HG02981 (cell line): ENCODE measurements at regions not wholly inside any gene's neighbourhood (a gene's known extent, or its start where the extent isn't known, plus 50 kb on each side); places are given as distances from the start of the nearest gene placed in this dataset.

Source experiments
- ATAC-seq: cut with Tn5 transposase; IDR thresholded peaks from one replicate; pipeline ENCODE4 v1.9.1; 2021; ENCODE audit warnings: mild to moderate bottlenecking, moderate library complexity; ENCODE audit not compliant: unreplicated experiment

DNA sequence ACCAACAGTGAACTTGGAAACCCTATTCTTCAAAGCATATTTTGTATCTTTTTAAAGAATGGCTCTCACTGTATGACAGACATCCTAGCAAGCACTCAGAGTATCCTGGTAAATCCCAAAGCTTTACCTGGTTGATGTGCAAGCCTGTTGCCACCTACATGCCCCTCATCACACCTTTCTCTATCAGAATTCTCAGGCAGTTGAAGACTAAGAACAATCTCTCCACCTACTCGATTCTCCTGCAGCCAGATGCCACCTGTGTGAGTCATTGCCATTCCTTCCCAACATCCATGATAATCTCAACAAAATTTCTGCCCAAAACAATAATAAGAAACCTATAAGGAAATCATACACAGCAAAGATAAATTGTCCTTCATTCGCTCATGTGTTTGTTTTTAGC, 659.8 kb downstream of the BCL11A start:
- no peak for ATAC-seq

GRCh38 chr2:59892398-59892797, 661.1 kb downstream of the BCL11A start:
- ATAC-seq: no peak

- no peak for ATAC-seq
Measured at GRCh38 chr2:59889305-59889704, 664.1 kb downstream of the BCL11A start.

- ATAC-seq: no peak
Measured at GRCh38 chr2:59888706-59889105, 664.7 kb downstream of the BCL11A start.

- ATAC-seq: peak; percentile 97
Measured at GRCh38 chr2:59888015-59888414, 665.4 kb downstream of the BCL11A start.

- ATAC-seq: no peak
Measured at GRCh38 chr2:59887366-59887765, 666.1 kb downstream of the BCL11A start.

DNA sequence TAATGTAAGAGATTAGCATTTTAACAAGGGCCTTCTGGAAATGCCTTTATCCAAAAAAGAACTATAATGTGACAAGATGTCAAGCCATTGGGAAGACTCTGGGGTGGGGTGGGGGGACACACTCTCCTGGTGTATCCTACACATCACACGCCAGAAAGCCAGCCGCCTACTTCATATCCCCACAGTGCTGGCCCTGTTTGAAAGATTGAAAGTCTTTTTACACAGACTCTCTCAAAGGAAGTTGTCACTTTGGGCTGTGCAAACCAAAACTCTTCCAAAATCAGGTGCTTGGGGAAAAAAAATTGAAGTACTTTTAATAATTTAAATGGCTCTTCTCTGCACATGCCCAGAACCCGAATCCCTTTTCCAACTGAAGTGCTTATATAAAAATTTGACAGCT, 666.7 kb downstream of the BCL11A start:
- ATAC-seq: no peak

DNA sequence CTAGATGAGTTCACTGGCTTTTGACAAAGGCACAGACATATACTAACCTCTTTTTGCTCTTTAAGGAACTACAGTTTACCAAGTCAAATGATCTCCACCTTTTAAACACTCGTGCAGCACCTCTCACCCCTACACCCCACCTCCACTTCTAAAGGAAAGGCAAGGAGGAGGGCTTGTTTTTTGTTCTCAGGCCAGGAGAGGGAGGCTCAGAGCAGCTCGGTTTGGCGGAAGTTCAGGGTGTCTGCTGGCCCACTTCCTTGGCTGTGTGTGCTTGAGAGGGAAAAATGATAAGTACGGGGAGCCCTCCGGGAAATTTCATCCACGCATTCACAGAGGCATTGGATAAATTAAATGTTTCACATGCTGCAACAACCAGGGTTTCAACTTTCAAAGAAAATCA, 667.9 kb downstream of the BCL11A start:
- ATAC-seq: no peak

- no peak for ATAC-seq
Measured at GRCh38 chr2:59884166-59884565, 669.3 kb downstream of the BCL11A start.

- no peak for ATAC-seq
Measured at GRCh38 chr2:59882822-59883221, 670.6 kb downstream of the BCL11A start.

GRCh38 chr2:59882279-59882678, 671.2 kb downstream of the BCL11A start:
- no peak for ATAC-seq

DNA sequence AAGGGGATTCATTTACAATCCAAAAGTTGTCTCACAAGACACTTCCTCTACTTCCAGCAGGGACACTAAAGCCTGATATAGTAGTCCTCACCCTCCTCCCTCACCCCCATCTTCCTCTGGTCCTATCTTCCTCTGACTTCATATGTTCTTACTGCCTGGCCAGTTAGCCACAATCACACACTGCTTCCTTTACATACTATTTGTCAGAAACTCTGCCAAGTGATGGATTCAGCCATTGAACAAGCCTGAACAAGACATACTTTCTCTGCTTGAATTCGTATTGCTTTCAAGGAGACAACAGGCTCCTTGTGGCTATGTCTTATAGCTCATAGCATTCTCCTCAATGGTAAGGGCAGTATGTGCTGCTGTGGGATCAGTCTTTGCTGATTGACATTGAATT, 672.2 kb downstream of the BCL11A start:
- no peak for ATAC-seq

DNA sequence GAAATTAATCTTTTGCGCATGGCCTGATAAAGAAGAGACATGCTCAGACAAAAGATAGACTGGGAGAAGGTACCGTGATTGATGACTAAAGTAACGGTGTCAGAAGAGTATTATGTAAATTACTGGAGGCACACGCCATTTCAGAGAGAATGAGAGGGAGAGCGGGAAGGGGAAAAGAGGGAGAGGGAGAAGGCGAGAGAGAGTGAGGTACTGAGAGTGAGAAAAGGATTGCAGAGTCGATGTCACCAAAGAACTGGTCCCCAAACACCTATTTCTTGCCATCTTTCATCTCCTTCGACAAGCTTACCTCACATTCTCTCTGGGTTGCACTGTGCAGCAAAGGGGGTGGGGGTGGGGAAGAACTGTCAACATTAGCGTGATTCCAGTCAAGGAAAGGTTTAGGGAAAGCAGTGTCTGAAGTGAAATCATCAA, 673.7 kb downstream of the BCL11A start:
- ATAC-seq: no peak

GRCh38 chr2:59875836-59876235, 677.6 kb downstream of the BCL11A start:
- no peak for ATAC-seq

- ATAC-seq: no peak
Measured at GRCh38 chr2:59874971-59875755, 678.3 kb downstream of the BCL11A start.

GRCh38 chr2:59874361-59874760, 679.1 kb downstream of the BCL11A start:
- no peak for ATAC-seq

DNA sequence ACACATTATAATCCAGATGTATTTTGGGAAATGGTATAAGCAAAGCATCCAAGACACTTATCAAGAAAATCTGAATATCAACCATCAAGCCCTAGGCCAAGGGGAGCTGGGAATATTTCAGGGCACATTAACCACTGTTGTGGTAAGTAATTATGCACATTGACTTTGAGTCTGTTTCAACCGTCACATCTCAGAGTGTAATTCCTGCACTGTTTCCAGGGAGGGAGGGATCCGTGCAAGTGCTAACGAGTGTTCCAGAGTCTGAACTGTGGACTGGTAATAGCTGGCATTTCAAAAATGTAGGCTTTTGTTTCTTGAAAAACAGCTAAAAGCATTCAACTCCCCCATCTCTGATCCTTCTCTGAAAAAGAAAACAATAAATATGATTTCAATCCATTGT, 681.6 kb downstream of the BCL11A start:
- ATAC-seq: no peak

- no peak for ATAC-seq
Measured at GRCh38 chr2:59868981-59869380, 684.5 kb downstream of the BCL11A start.

DNA sequence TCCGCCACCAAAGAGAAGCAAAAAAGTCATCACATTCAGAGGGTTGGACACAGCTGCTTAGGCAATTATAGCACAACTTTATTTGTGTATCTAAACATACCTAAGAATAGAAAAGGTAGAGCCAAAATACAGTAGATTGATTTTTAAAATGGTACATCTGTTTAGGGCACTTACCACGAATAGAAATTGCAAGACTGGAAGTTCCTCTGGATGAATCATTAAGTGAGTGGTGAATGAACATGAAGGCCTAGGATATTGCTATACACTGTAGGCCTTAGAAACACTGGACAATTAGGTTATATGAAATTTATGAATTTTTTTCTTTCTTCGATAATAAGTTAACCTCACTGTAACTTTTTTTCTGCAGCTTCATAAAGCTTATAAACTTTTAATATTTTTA, 687.0 kb downstream of the BCL11A start:
- ATAC-seq: no peak

- no peak for ATAC-seq
Measured at GRCh38 chr2:59858540-59858939, 694.9 kb downstream of the BCL11A start.

GRCh38 chr2:59857109-59857508, 696.3 kb downstream of the BCL11A start:
- no peak for ATAC-seq

DNA sequence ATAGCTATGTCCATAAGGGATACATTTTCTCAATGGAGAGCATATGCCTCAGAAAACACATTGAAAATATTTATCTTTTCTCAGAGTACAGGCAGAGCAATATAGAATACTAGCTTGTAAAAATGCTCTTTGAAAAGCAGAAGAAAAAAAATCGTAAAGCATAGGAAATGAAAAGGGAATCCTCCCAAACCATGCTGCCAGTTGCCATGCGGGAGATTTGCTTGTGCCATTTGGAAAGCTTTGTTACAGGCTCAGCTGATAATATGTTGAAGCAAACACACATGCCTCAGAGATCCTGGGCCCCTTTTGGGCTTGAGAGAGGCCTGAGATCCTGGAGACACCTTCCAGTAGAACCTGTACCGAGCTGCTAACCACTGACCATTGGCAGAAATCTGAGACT, 697.1 kb downstream of the BCL11A start:
- ATAC-seq: no peak

DNA sequence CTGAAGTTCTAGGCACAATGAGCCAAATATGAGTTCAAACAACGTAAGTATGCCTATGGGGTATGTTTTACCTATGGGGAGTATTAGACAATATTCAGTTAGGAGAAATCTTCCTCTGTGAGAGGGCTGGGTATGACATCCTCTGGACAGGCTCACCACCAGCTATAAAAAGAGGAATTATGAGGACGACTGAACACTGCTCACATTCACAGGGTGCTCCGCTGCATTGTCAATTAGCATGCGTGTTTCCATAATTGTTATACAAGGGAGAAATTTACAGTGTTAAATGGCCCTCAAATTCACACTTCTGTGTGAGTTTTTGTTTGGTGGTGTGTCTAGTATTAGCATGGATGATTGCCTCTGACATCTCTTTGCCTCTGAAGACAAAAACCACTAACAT, 700.4 kb downstream of the BCL11A start:
- ATAC-seq: no peak
